HEK293T (cell line): ENCODE measurements at regions not wholly inside any gene's neighbourhood (a gene's known extent, or its start where the extent isn't known, plus 50 kb on each side); places are given as distances from the start of the nearest gene placed in this dataset.

ENCODE experiments used
- FOXM1 ChIP-seq: fragments of 450-650 bp; IDR thresholded peaks from 2 replicates; pipeline ENCODE4 v1.6.1; 2017; ENCODE audit warnings: mild to moderate bottlenecking, borderline replicate concordance
- HDGF ChIP-seq: fragments of 450-650 bp; IDR thresholded peaks from 2 replicates; pipeline ENCODE4 v1.6.1; 2017; ENCODE audit warnings: antibody characterized with exemption, borderline replicate concordance
- L3MBTL2 ChIP-seq: fragments of 450-650 bp; conservative IDR thresholded peaks from 2 replicates; pipeline ENCODE4 v1.6.1; 2016; ENCODE audit warnings: mild to moderate bottlenecking
- SUZ12 ChIP-seq: fragments of 450-650 bp; IDR thresholded peaks from 2 replicates; pipeline ENCODE4 v1.6.1; 2016; ENCODE audit warnings: mild to moderate bottlenecking
- TF ChIP-seq, protein P1 (sequence below): fragments of 450-650 bp; IDR thresholded peaks from 2 replicates; pipeline ENCODE4 v1.6.1; 2016

DNA sequence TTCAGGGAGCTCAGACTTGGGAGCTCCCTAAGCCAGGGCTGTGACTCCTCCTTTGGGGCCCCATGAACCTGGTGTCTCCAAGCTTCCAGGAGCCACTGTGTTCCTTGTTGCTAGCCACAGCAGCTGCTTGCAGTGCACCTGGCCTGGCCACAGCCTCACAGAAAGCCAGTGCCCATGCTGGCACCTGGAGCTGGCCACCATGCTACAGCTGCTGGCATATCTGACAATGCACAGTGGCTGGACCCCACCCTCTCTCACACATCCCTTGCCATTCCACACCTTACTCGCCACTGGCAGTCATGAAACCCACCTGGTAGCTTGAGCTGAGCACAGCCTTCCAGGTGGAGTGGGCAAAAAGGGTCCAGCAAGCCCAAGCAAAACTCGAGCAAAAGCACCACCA, 441.7 kb downstream of the ARAP2 start:
- TF ChIP-seq FOXM1 (no peak), L3MBTL2 (no peak), HDGF (no peak), SUZ12 (no peak)
- TF ChIP-seq, protein P1, sequence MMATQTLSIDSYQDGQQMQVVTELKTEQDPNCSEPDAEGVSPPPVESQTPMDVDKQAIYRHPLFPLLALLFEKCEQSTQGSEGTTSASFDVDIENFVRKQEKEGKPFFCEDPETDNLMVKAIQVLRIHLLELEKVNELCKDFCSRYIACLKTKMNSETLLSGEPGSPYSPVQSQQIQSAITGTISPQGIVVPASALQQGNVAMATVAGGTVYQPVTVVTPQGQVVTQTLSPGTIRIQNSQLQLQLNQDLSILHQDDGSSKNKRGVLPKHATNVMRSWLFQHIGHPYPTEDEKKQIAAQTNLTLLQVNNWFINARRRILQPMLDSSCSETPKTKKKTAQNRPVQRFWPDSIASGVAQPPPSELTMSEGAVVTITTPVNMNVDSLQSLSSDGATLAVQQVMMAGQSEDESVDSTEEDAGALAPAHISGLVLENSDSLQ = no peak
